GM19025 (cell line): ENCODE measurements at regions not wholly inside any gene's neighbourhood (a gene's known extent, or its start where the extent isn't known, plus 50 kb on each side); places are given as distances from the start of the nearest gene placed in this dataset.
A peak's percentile ranks its signal among the peaks of the same experiment; 100 is the strongest.
"Not testable (repeated sequence)": the region's sequence is repeated elsewhere in the genome, so short reads cannot be mapped to it uniquely, and the experiment has no call there.

ENCODE experiments used
- ATAC-seq: cut with Tn5 transposase; IDR thresholded peaks from one replicate; pipeline ENCODE4 v1.9.1; 2021; ENCODE audit warnings: mild to moderate bottlenecking, low read depth, moderate library complexity; ENCODE audit not compliant: unreplicated experiment

DNA sequence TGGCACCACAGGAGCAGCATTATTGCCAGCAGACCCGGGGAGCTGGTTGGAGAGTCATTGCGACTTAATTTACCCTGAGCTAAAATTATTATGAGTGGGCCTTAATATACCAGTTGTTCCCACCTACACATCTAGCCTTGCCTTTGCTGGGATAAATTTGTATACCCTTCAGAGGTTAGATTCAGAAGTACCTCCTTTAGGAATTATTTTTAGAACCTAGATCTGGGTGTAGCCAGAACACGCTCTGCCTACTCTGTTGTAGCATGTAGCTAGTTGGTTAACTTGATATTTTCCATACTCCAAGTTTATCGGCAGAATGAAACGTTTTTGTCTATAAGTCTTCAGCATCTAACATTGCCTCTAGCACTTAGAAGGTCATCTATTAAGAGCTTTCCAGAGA is 65.5 kb upstream of the SEC22B start:
- ATAC-seq = not testable (repeated sequence)

DNA sequence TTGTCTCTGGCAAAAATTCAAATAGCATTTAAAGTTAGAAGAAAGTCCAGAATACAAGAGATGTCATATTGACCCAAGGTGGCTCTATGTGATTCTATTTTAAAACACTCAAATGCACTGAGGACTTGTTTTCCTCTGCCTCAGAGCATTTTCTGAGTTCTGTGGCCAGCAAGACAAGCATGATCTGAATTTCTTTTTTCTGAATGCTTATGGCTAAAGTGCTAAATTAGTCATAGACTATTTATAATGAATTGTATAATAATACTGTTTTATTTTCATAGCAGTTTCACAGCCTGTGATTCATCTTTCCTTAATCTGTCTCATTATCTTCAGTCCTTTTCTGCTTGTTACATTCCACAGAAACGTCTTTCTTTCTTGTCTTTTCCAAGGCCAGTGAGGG is 63.9 kb upstream of the SEC22B start:
- not testable (repeated sequence) for ATAC-seq

DNA sequence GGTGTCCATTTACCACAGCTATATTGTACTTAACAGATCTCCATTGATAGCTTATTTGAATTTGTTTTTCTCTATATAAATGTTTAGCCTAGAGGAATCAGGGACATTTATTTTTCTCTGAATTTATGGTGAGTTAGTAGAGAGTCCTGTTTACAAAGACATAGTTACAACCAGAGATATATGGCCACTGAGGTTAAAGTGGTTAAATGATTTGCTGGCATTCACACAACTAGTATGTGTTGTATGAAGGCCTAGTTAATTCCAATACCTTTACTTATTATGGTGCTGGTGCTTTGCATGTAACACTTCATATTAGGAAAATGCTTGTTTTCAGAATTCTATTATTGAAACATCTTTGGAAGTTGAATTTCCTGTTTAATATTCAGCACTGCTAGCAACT is 63.0 kb upstream of the SEC22B start:
- ATAC-seq = not testable (repeated sequence)

DNA sequence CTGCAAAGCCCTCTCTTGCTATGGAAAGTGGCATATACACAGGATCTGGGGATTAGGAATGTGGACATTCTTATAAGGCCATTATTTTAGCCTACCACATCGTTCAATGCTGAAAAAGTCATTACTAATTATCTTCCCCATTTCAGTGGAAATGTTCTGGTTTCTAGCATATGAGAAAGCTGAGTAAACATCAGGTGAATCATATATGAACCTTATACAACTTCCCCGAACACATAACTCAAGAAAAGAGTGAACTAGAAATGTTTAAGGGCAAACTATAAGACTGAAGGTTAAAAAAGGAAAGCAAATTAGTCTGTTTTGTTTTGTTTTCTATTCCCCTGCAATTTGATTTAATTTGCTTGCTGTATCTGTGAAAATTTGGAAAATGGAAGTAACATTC is 62.5 kb upstream of the SEC22B start:
- not testable (repeated sequence) for ATAC-seq

DNA sequence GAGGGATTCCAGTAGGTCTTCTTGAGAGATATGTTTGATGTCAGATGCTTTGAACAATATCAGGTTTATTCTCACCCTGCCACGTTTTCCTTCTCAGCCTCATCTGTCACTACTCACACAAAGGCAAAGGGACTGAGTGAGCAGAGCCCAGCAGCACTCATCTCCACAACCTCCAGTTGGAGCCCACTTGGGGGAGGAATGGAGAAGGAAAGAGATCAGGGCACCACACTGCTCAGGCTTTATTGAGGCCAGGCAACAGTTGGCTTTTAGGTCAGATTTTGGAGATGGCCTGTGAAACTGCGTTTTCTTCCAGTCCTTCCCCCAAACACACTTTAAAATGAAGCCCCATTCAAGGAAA is 57.3 kb upstream of the SEC22B start:
- ATAC-seq = not testable (repeated sequence)

DNA sequence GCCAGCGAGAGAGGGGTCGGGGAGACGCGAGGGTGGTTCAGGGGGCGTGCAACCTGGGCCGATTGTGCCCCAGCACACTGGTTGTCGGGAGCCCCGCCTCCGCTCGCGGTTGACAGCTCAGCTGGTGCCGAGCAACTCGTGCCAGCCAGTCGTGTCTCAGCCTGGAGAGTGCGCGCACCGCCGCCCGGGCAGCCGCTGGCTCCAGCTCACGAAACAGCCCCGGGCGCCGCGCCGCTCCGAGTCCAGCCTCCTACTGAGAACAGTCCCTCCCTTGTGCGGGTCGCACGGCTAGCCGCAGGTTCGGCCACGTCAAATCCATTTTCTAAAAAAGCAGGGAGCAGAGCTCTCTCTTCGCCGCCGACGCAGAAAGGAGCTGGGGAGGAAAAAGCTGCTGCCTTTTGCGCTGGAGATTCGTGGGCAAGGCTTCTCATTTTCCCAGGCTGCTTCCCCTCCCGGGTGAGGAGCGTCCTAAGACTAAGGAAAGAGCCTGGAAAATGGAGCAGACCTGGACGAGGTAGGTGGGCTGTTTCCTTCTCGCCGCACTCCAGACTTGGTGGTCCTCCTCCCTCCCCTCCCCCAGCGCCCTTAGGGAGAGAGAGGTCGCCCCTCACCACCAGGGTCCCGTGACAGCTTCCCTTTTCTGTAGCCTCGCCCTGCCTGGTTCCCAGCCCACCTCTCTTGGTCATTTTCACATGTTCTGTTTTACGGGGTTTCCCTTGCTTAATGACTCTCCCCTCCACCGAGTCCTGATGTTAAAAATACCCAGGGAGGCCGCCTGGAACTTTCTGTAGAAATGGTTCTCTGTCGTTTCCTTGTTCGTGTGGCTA is 56.7 kb upstream of the SEC22B start:
- ATAC-seq = peak; percentile 53

DNA sequence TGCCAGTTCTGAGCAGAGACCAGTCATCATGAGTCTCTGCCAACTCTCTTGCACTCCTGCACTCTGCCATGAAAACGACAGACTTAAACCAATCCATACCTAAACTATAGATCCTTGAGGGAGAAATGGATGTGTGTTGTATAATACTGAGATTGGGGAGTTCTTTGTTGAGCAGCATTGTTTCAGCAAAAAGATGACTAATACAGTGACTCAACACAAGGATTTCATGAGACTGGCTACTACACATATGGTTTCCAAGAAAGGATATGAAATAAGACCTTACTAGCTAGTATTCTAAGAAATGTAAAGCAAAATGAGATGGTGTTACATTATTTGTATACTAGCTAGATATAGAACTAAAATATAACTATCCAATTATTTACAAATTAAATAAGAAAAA is 53.5 kb upstream of the SEC22B start:
- ATAC-seq = not testable (repeated sequence)
